ENCODE measurements at regions not wholly inside any gene's neighbourhood (a gene's known extent, or its start where the extent isn't known, plus 50 kb on each side); places are given as distances from the start of the nearest gene placed in this dataset.

- no peak for DNase-seq
Measured at GRCh38 chr10:78873413-78873812, 195.4 kb upstream of the ZMIZ1 start.

DNA sequence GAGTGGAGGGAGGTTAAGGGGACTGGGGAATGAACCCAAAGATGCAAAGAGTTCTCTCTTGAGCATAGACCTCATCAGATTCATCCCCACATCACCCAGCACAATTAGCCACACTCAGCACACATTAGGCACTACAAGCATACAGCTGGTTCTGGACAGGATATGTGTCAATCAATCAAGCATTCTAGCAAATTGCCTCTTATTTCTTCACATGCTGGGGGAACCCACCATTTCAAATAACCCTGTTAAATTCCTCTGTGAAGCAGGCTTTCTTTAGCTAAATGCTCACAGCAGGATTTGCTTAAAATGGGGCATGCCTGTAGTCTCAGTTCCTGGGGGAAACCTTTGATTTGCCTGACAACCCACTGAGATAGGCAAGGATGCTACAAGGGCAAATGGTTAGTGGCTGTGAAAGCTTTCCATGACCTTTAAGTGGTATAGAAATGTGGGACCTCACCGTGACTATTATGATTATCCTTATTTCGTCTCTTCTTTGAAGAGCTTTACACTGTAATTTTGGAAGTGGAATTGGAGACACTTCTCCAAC lies 193.4 kb upstream of the ZMIZ1 start:
- no peak for DNase-seq

- no peak for DNase-seq
Measured at GRCh38 chr10:78875932-78876331, 192.8 kb upstream of the ZMIZ1 start.

DNA sequence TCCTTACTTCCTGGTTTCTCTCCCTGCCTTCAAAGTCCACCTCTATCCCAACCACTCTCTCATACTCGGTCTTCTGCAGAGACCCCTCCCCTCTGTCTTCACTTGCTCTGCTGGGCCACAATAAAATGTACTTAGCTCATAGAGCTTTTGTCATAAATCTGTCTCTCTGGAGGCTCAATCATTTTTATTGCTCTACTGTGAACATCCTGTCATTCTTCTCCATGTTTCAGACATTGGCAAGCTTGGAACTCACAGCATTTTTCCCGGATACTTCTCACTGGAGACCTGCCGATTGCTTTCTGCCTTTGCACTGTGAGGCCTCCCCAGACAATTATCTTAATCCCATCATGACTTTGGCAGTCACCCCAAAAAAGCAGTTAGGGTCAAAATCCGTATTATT lies 192.3 kb upstream of the ZMIZ1 start:
- no peak for DNase-seq

- no peak for DNase-seq
Measured at GRCh38 chr10:78879621-78880020, 189.1 kb upstream of the ZMIZ1 start.

GRCh38 chr10:78886129-78886528 lies 182.6 kb upstream of the ZMIZ1 start:
- DNase-seq = no peak

GRCh38 chr10:78889536-78890063 lies 179.2 kb upstream of the ZMIZ1 start:
- DNase-seq = no peak

- no peak for DNase-seq
Measured at GRCh38 chr10:78890506-78890905, 178.3 kb upstream of the ZMIZ1 start.

- no peak for DNase-seq
Measured at GRCh38 chr10:78891741-78892140, 177.0 kb upstream of the ZMIZ1 start.

DNA sequence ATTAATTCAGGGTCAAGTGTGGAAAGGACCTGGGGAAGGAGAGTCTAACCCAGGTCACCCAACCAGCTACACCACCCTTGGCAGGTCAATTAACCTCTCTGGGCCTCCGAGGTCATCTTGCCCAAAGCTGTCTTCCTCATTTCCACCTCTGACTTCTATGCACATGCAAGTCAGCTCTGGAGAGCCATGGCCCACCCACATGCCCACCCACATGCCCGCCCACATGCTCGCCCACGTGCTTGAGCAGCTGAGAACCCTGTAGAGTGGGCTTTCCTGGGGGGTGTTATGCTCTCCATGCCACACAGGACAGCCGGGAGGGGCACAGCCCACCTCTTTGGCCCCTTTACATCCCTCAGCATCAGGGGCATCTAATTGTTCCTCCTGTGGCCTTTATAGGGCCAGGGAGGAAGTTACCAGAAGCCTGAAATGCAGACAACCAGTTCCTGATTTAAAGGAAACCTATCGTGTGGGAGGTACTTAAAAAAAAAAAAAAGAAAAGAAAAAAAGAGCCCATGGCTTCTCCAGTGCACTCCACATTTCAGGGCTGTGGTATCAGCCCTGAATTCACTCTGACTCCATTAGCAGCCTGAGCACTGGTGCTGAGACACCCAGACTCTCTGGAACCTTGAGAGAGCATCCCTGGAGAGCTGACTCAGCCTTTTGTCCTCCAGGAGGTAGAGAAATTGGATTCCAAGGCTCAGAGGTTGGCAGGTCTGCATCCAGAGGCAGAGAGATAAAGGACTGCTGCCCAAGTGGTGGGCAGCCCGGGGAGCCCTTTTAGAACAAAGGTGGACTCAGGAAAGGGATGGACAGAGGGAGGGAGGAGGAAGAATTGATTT lies 176.2 kb upstream of the ZMIZ1 start:
- DNase-seq = no peak

- DNase-seq = no peak
Measured at GRCh38 chr10:78893217-78893616, 175.5 kb upstream of the ZMIZ1 start.

- DNase-seq = no peak
Measured at GRCh38 chr10:78894089-78894840, 174.5 kb upstream of the ZMIZ1 start.

- DNase-seq = no peak
Measured at GRCh38 chr10:78894841-78895195, 173.9 kb upstream of the ZMIZ1 start.

- DNase-seq = no peak
Measured at GRCh38 chr10:78895469-78895868, 173.3 kb upstream of the ZMIZ1 start.

DNA sequence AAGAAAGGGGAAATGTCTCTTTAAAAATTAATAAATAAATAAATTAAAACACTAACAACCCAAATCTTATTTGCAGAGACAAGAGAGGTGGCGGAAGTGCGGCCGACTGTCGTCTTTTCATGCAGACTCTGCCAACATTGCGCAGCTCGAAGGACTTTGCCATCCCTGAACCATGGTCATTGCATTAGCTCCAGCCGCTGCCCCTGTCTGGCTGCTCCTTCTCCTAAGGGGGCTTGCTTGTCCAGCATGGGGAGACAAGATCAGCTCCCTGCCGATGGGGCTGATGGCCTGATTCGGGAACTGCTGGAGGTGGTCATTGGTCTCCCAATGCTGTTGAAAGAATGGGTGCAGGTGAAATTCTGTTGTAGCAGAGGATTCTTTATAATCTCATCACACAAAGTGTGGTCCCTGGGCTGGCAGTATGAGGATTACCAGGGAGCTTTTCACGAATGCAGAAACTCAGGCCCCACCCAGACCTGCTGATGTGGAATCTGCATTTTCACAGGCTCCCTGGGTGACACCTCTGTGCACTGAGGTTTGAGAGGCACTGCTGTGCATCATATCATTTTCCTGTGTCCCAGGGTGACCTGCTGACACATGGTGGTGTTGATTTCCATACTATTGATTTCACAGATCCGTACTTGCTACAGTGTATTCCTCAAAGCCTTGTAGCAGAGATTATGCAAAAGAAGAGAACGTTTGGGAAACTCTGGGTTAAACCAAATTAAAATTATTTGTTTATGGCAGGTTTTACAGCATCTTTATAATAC lies 172.4 kb upstream of the ZMIZ1 start:
- no peak for DNase-seq

DNA sequence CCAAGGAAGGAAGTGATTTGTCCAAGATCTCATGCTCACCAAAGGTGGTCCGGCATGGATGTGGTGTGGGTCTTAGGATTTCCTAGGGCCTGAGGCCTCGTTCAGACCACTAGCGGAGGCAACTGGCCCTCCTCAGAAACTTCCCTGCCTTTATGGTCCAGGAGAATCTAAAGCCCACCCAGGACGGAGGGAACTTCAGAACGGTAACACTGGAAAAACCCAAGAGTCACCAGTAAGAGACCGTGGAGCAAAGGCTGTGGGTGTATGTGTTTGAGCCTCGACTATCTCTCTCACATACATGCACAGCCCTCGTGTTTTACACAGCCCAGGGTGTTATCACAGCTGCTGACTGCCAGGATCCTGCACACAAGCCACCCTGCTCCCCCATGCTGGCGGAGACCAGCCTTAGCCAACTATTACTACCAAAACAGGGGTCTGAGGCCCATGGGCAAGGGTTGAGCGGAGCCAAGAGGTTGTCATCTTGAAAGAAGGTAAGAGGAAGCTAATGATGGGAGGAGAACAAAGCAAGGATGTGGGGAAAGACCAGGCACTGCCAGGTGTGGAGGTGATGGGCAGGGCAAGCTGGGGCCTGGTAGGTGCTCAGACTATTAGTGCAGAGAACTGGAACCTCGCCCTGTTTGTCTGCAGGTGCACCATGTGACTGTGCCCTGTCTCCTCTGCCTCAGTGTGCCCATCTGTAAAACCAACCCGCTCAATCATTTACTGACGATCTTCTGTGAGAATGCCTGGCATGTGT lies 170.2 kb upstream of the ZMIZ1 start:
- no peak for DNase-seq

DNA sequence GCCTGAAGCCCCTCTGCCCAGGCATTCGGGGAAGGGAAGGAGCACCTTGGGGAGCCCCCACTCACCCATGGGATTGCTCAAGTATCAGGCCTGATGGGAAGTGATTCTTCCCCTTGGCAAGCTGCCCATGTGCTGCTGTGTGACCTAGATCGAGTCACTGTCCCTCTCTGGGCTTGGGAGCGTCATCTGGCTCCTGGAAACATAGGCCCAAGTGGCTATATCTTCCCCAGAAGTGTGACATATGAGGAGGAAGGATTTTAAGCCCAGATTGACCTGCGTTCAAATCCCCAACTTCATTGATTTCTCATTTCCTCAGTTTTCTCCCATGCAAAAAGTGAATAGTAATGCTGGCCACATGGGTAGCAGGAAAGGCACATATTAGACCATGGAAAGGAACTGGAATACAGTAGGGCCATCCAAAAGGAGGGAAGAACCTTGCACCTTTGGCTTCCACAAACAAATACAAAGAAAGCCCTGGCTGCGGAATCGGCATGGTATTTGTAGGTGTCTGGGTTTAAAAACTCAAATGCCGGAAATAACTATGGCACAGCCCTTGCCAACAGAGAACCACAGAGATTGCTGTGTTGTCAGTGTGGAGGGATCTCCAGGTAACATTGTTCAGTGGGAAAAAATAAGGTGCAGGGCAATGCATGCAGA lies 169.5 kb upstream of the ZMIZ1 start:
- DNase-seq = no peak

DNA sequence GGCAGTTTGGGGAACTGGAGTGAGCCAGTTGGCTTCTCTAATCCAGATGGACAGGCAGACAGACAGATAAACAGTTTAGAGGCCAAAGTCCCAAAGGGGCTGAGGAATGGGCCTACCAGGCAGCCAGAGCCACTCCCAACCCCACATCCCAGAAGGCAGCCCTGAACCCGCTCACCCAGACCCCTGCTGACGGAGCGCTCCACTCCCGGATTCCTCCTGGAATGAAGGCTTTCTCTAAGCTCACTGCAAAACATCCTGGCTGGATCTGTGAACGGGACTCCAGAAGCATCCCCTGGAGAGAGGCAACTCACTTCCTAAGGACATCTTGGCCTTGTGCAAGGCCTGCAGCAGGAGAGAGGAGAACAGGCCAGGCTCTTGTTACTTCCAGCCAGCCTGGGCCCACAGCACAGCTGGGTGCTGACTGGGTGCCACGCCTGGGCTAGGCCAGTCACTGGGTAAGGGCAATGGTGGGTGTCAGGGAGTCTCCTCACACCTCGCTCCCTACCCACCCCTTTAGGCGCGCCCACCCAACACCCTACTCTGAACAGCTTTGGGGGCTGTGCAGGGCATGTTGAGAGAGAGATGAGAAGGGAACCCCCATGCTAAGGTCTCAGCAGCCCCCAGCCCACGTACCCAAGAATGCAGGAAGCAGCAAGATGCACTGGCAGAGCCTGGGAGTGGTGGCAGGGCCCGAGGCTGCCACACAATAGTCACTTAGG lies 168.6 kb upstream of the ZMIZ1 start:
- no peak for DNase-seq

DNA sequence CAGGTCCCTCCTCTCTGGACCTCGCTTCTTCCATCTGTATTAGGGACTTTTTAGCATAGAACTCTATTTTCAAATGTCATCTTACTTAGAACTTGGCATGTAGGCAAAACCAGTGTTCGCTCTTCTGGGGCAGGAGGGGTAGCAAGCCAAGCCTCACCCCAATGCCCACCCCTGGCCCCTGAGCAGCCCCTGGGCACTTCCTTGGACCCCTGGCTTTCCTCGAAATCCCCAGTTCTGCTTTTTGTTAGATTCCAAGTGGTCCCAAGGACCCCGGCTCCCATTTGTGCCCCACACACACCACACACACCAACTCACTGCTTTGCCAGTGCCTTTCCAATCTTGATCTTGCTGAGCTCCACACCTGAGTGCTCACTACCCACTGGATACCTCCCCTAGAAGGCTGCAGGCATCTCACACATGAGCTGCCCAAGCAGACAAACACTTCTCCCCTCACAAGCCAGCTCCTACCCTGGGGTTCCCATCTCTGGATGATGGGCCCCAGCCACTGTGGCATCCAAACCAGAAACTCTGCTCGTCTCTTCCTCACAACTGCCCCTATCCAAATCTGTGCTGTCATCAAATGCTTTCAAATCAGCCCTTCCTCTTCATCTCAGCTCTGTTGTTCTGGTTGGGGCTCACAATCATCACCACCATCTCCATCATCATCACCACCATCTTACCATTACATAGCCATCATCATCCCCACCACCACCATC lies 167.9 kb upstream of the ZMIZ1 start:
- no peak for DNase-seq

DNA sequence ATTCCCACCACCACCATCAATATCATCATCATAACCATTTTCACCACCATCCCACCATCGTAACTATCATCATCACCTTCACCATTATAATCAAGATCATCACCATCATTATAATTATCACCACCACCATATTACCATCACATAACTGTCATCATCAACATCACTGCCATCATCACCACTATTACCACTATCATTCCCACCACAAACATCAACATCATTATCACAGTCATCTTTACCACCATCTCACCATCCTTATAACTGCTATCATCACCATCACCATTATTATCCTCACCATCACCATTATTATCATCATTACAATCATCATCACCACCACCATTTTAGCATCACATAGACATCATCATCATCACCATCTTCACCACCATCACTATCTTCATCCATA lies 167.1 kb upstream of the ZMIZ1 start:
- DNase-seq = no peak

All from stimulated activated CD4-positive, alpha-beta T cell treated with anti-CD3 and anti-CD28 coated beads, Interleukin-1b, Interleukin-23, amount 100 ng/mL, for 48 hours (primary cell).